Esophagus squamous epithelium (tissue), 5 donors: ENCODE measurements at regions not wholly inside any gene's neighbourhood (a gene's known extent, or its start where the extent isn't known, plus 50 kb on each side); places are given as distances from the start of the nearest gene placed in this dataset.

Experiments used
- DNase-seq: peaks from one replicate; lab custom pipeline; 2025; lab: John Stamatoyannopoulos, UW
- H3K27ac ChIP-seq, 4 donors: fragments of 200-600 bp; sonication (generic); one replicate each; pipeline ENCODE4 v1.5.1; 2016 to 2019; ENCODE audit warnings: mild to moderate bottlenecking in 1 of 4
- H3K27me3 ChIP-seq, 4 donors: fragments of 200-600 bp; sonication (generic); 1 replicate in 3 of 4; 2 replicates in 1 of 4; pipeline versions ENCODE4 v1.5.1 to v1.6.0; 2017 to 2021; ENCODE audit warnings: antibody characterized with exemption in 1 of 4
- H3K36me3 ChIP-seq, 3 donors: fragments of 200-600 bp; sonication (generic); one replicate each; pipeline ENCODE4 v1.5.1; 2016 to 2019
- H3K4me1 ChIP-seq, 3 donors: fragments of 200-600 bp; sonication (generic); one replicate each; pipeline ENCODE4 v1.5.1; 2017 to 2019
- H3K4me3 ChIP-seq, 4 donors: fragments of 200-600 bp; sonication (generic); 1 replicate in 3 of 4; 2 replicates in 1 of 4; pipeline ENCODE4 v1.5.1; 2016 to 2019; ENCODE audit warnings: mild to moderate bottlenecking in 2 of 4, moderate library complexity in 1 of 4
- H3K9me3 ChIP-seq, 3 donors: fragments of 200-600 bp; sonication (generic); one replicate each; pipeline ENCODE4 v1.5.1; 2016 to 2019
- CTCF ChIP-seq, 6 experiments: fragments of 450-650 bp in 4 of 6; fragments of 200-600 bp in 2 of 6; sonication (generic) in 2 of 6; IDR thresholded peaks; one replicate each; pipeline ENCODE4 v1.5.1; 2016 to 2019; ENCODE audit warnings: antibody characterized with exemption in 6 of 6, mild to moderate bottlenecking in 4 of 6, moderate library complexity in 4 of 6
- POLR2A ChIP-seq, 4 donors: fragments of 450-650 bp; IDR thresholded peaks; one replicate each; pipeline ENCODE4 v1.6.1; 2017; ENCODE audit warnings: antibody characterized with exemption in 4 of 4, mild to moderate bottlenecking in 4 of 4, moderate library complexity in 3 of 4
- WGBS, 2 donors: methylation state at CpG; one replicate each; pipeline ENCODE4 v1.1.5; 2018; 5-methylcytosine and 5-hydroxymethylcytosine counted together
- intact Hi-C: fragments of 100-400 bp; cut with DNase I; formaldehyde crosslinking; loops from one replicate; pipeline ENCODE4 v1.15.0; 2022
- donor health status: DM: yes; HTN: yes; CAD: no.

- DNase-seq: peak; percentile 7
- no peaks in the 10 kb centered on the region for H3K9me3 ChIP-seq
- intact Hi-C loops: loop anchor here (10.0 kb wide), 1 partner anchor 214 kb away; no protein-coding TSS in a partner anchor
- no peak overlapping the region for H3K27ac ChIP-seq
- H3K4me3 ChIP-seq: no peak overlapping the region
- H3K36me3 ChIP-seq: no peaks in the 10 kb centered on the region
- H3K4me1 ChIP-seq: peaks cover 0 to 14% (median 0%) of the 10 kb centered on the region in 3 donors
- H3K27me3 ChIP-seq: no peaks in the 10 kb centered on the region
- TF ChIP-seq CTCF (IDR thresholded peaks at IDR 0.05) (peak; percentile 76 to 93 (median 88)), POLR2A (IDR thresholded peaks at IDR 0.05) (no peak)
- 20 to 23% methylated on average over 6 of the region's 6 CpGs for WGBS, 2 donors
These were observed 104.0 kb upstream of the ZNF366 start for GRCh38 chr5:72611118-72611730.

- 87 to 88% methylated on average over 3 of the region's 3 CpGs for WGBS, 2 donors
- H3K27ac ChIP-seq: no peak overlapping the region
- intact Hi-C loops: no loop called here
These were observed 101.7 kb upstream of the ZNF366 start for GRCh38 chr5:72608926-72609325.

GRCh38 chr5:72608297-72608696, 101.1 kb upstream of the ZNF366 start:
- Histone ChIP-seq H3K4me3 (no peak overlapping the region), H3K27me3 (no peaks in the 10 kb centered on the region), H3K36me3 (no peaks in the 10 kb centered on the region), H3K4me1 (peaks cover 0 to 28% (median 0%) of the 10 kb centered on the region in 3 donors), H3K27ac (no peak overlapping the region), H3K9me3 (no peaks in the 10 kb centered on the region)
- 84% methylated on average over 8 of the region's 8 CpGs for WGBS, 2 donors
- intact Hi-C loops: no loop called here
- TF ChIP-seq CTCF (IDR thresholded peaks at IDR 0.05) (no peak), POLR2A (IDR thresholded peaks at IDR 0.05) (no peak)
- DNase-seq: no peak

More at GRCh38 chr5:72608926-72609325, 101.7 kb upstream of the ZNF366 start:
- Histone ChIP-seq H3K36me3 (no peaks in the 10 kb centered on the region), H3K4me1 (peaks cover 0 to 27% (median 0%) of the 10 kb centered on the region in 3 donors), H3K27me3 (no peaks in the 10 kb centered on the region), H3K4me3 (no peak overlapping the region), H3K9me3 (no peaks in the 10 kb centered on the region)
- no peak for TF ChIP-seq CTCF (IDR thresholded peaks at IDR 0.05)
- TF ChIP-seq POLR2A (IDR thresholded peaks at IDR 0.05): no peak
- DNase-seq: no peak

GRCh38 chr5:72607381-72607780, 100.2 kb upstream of the ZNF366 start:
- WGBS, 2 donors: 83 to 96% methylated on average over 2 of the region's 2 CpGs
- Histone ChIP-seq H3K4me3 (no peak overlapping the region), H3K27me3 (no peaks in the 10 kb centered on the region), H3K36me3 (no peaks in the 10 kb centered on the region), H3K4me1 (peaks cover 0 to 32% (median 0%) of the 10 kb centered on the region in 3 donors), H3K27ac (no peak overlapping the region), H3K9me3 (no peaks in the 10 kb centered on the region)
- no peak for TF ChIP-seq POLR2A (IDR thresholded peaks at IDR 0.05)
- TF ChIP-seq CTCF (IDR thresholded peaks at IDR 0.05): no peak
- DNase-seq: no peak
- intact Hi-C loops: no loop called here

- no peak for DNase-seq
- Histone ChIP-seq H3K4me1 (peaks cover 0 to 32% (median 0%) of the 10 kb centered on the region in 3 donors), H3K9me3 (no peaks in the 10 kb centered on the region), H3K27ac (no peak overlapping the region), H3K36me3 (no peaks in the 10 kb centered on the region), H3K4me3 (no peak overlapping the region), H3K27me3 (no peaks in the 10 kb centered on the region)
- 36 to 51% methylated on average over 4 to 5 of the region's 5 CpGs for WGBS, 2 donors
- intact Hi-C loops: no loop called here
- TF ChIP-seq CTCF (IDR thresholded peaks at IDR 0.05) (no peak), POLR2A (IDR thresholded peaks at IDR 0.05) (no peak)
These were observed 99.3 kb upstream of the ZNF366 start for GRCh38 chr5:72606525-72606924.
